A549 (cell line): ENCODE measurements at regions not wholly inside any gene's neighbourhood (a gene's known extent, or its start where the extent isn't known, plus 50 kb on each side); places are given as distances from the start of the nearest gene placed in this dataset.

Source experiments
- ATAC-seq, 2 experiments: fragments of 200-7000 bp in 1 of 2; fragments of >200 bp in 1 of 2; cut with Nextera tagmentation in 1 of 2; cut with Tn5 transposase in 1 of 2; 3 replicates each; pipeline versions ENCODE4 v1.8.0 to v1.9.1; 2018 to 2020; ENCODE audit warnings: mild to moderate bottlenecking in 1 of 2, moderate library complexity in 1 of 2
- CTCF ChIA-PET: fragments of 300-600 bp; sonication (Branson Sonifier 250); formaldehyde crosslinking; extraction: SDS; loops from one replicate; lab custom pipeline; 2021; ENCODE audit warnings: antibody characterized with exemption, inconsistent platforms; lab: Yijun Ruan, JAX
- POLR2A ChIA-PET: fragments of 350-600 bp; formaldehyde crosslinking; extraction: SDS; loops from one replicate; lab custom pipeline; 2021; ENCODE audit warnings: antibody characterized with exemption, inconsistent platforms; lab: Yijun Ruan, JAX
- DNase-seq, 2 experiments: peaks; one replicate each; pipeline versions ENCODE4 v3.0.0 to v3.0.0-alpha.2; 2011 to 2016; ENCODE audit warnings: low read depth in 1 of 2, low spot score in 1 of 2
- FAIRE-seq: peaks from 2 replicates; lab custom pipeline; 2011; peaks lifted over from hg19 to GRCh38; lab: Jason Lieb, UNC
- H3K27ac ChIP-seq, 2 experiments: fragments of >200 bp; sonication (Bioruptor Twin); formaldehyde crosslinking; 3 replicates each; pipeline ENCODE4 v1.5.1; 2016 to 2017
- H3K4me1 ChIP-seq: fragments of >200 bp; sonication (Bioruptor Twin); formaldehyde crosslinking; 3 replicates; pipeline ENCODE4 v1.6.1; 2016
- H3K4me2 ChIP-seq: fragments of >200 bp; sonication (Bioruptor Twin); formaldehyde crosslinking; 3 replicates; pipeline ENCODE4 v1.6.1; 2016
- H3K4me3 ChIP-seq: fragments of >200 bp; sonication (Bioruptor Twin); formaldehyde crosslinking; 3 replicates; pipeline ENCODE4 v1.5.1; 2016
- H3K9me3 ChIP-seq: fragments of >200 bp; sonication (Bioruptor Twin); formaldehyde crosslinking; 3 replicates; pipeline ENCODE4 v1.6.1; 2016
- ATOH8 ChIP-seq: fragments of 250-450 bp; sonication (Bioruptor Pico); IDR thresholded peaks from 2 replicates; pipeline ENCODE4 v1.5.0; 2020; ENCODE audit warnings: low read depth, mild to moderate bottlenecking, moderate library complexity
- CHD2 ChIP-seq: fragments of 150-350 bp; IDR thresholded peaks from 2 replicates; pipeline ENCODE4 v1.6.1; 2014; ENCODE audit warnings: low read length; ENCODE audit not compliant: partially characterized antibody
- CTCF ChIP-seq: fragments of >200 bp; sonication (Bioruptor Twin); formaldehyde crosslinking; IDR thresholded peaks from 3 replicates; pipeline ENCODE4 v1.5.1; 2016
- E2F6 ChIP-seq: IDR thresholded peaks from 2 replicates; pipeline ENCODE4 v1.6.1; 2012; ENCODE audit warnings: low read depth, borderline replicate concordance
- EHF ChIP-seq: fragments of 250-450 bp; sonication (Bioruptor Pico); IDR thresholded peaks from 2 replicates; pipeline ENCODE4 v1.5.0; 2020; ENCODE audit warnings: mild to moderate bottlenecking
- EP300 ChIP-seq, 2 experiments: fragments of >200 bp; sonication (Bioruptor Twin); formaldehyde crosslinking; IDR thresholded peaks; 2 replicates in 1 of 2; 3 replicates in 1 of 2; pipeline ENCODE4 v1.6.1; 2016 to 2017
- ESRRA ChIP-seq: fragments of 150-350 bp; IDR thresholded peaks from 2 replicates; pipeline ENCODE4 v1.6.1; 2014; ENCODE audit warnings: mild to moderate bottlenecking, low read length, borderline replicate concordance
- FOXS1 ChIP-seq: fragments of 250-450 bp; sonication (Bioruptor Pico); IDR thresholded peaks from 2 replicates; pipeline ENCODE4 v1.5.0; 2020; ENCODE audit warnings: mild to moderate bottlenecking, moderate library complexity
- HES2 ChIP-seq: fragments of >200 bp; sonication (Bioruptor Twin); formaldehyde crosslinking; IDR thresholded peaks from 2 replicates; pipeline ENCODE4 v1.6.1; 2016
- HOXB13 ChIP-seq: fragments of 250-450 bp; sonication (Bioruptor Pico); IDR thresholded peaks from 2 replicates; pipeline ENCODE4 v1.5.0; 2020; ENCODE audit warnings: low read depth, mild to moderate bottlenecking, moderate library complexity
- HOXB5 ChIP-seq: fragments of 250-450 bp; sonication (Bioruptor Pico); IDR thresholded peaks from 2 replicates; pipeline ENCODE4 v1.5.0; 2020; ENCODE audit warnings: mild to moderate bottlenecking, moderate library complexity
- JUNB ChIP-seq: fragments of >200 bp; sonication (Bioruptor Twin); formaldehyde crosslinking; IDR thresholded peaks from 2 replicates; pipeline ENCODE4 v1.6.1; 2016
- MAFK ChIP-seq: fragments of 450-650 bp; IDR thresholded peaks from 2 replicates; pipeline ENCODE4 v1.6.1; 2014; ENCODE audit not compliant: partially characterized antibody
- MAX ChIP-seq: IDR thresholded peaks from 2 replicates; pipeline ENCODE4 v1.6.1; 2012
- MYC ChIP-seq: IDR thresholded peaks from 2 replicates; pipeline ENCODE4 v1.6.1; 2012; ENCODE audit warnings: mild to moderate bottlenecking, inconsistent platforms, low read length, improper control_type of control experiment, borderline replicate concordance
- NFE2L2 ChIP-seq: fragments of 150-350 bp; conservative IDR thresholded peaks from 2 replicates; pipeline ENCODE4 v1.6.1; 2014; ENCODE audit warnings: low read length
- PBX3 ChIP-seq: IDR thresholded peaks from 2 replicates; pipeline ENCODE4 v1.6.1; 2012
- POLR2AphosphoS2 ChIP-seq: conservative IDR thresholded peaks from 2 replicates; pipeline ENCODE4 v1.6.1; 2012; ENCODE audit warnings: low read length, improper control_type of control experiment, inconsistent platforms
- REST ChIP-seq: fragments of 200-600 bp; sonication (generic); IDR thresholded peaks from 2 replicates; pipeline ENCODE4 v1.6.1; 2016; ENCODE audit warnings: antibody characterized with exemption, mild to moderate bottlenecking, moderate library complexity
- TP53 ChIP-seq: fragments of 250-450 bp; sonication (Bioruptor Pico); IDR thresholded peaks from 2 replicates; pipeline ENCODE4 v1.5.0; 2021; ENCODE audit warnings: mild to moderate bottlenecking, moderate library complexity
- ZC3H11A ChIP-seq: fragments of 450-650 bp; IDR thresholded peaks from 2 replicates; pipeline ENCODE4 v1.6.1; 2014; ENCODE audit warnings: antibody characterized with exemption, mild to moderate bottlenecking
- WGBS: methylation state at CpG from one replicate; pipeline ENCODE4 v1.1.6; 2017; ENCODE audit errors: missing lambda C conversion rate; 5-methylcytosine and 5-hydroxymethylcytosine counted together

GRCh38 chr13:84208246-84208910 is 326.1 kb upstream of the SLITRK1 start:
- Histone ChIP-seq H3K9me3 (no peaks in the 10 kb centered on the region), H3K4me2 (no peak overlapping the region), H3K27ac (no peak overlapping the region), H3K4me1 (no peaks in the 10 kb centered on the region), H3K4me3 (no peak overlapping the region)
- no peak for ATAC-seq
- 17% methylated on average over 7 of the region's 7 CpGs for WGBS
- TF ChIP-seq ZC3H11A (no peak), POLR2AphosphoS2 (no peak), CHD2 (no peak), FOXS1 (CRISPR knock-in tag) (no peak), JUNB (no peak), REST (no peak), HOXB13 (no peak), NFE2L2 (no peak), TP53 (CRISPR knock-in tag) (no peak), CTCF (no peak), ESRRA (no peak)
- ChIA-PET CTCF (no interaction called here), POLR2A (no interaction called here)
- no peak for DNase-seq
- FAIRE-seq: no peak

GRCh38 chr13:84207509-84207908 is 325.2 kb upstream of the SLITRK1 start:
- WGBS: 31% methylated on average over 2 of the region's 2 CpGs

GRCh38 chr13:84200971-84201370 is 318.7 kb upstream of the SLITRK1 start:
- no peak for ATAC-seq
- DNase-seq: no peak
- Histone ChIP-seq H3K9me3 (no peaks in the 10 kb centered on the region), H3K4me3 (no peak overlapping the region), H3K27ac (no peak overlapping the region), H3K4me1 (no peaks in the 10 kb centered on the region), H3K4me2 (no peak overlapping the region)
- CTCF ChIA-PET: no interaction called here
- no peak for FAIRE-seq
- 4% methylated on average over 4 of the region's 4 CpGs for WGBS
- POLR2A ChIA-PET: no interaction called here
- TF ChIP-seq NFE2L2 (no peak), E2F6 (no peak), MAFK (no peak), EP300 (IDR thresholded peaks at IDR 0.05) (no peak), FOXS1 (CRISPR knock-in tag) (no peak), HES2 (no peak), MAX (no peak), MYC (no peak), ATOH8 (CRISPR knock-in tag) (no peak)

More at GRCh38 chr13:84207509-84207908, 325.2 kb upstream of the SLITRK1 start:
- TF ChIP-seq HOXB5: no peak
- TF ChIP-seq EHF (CRISPR knock-in tag): no peak
- no peak for TF ChIP-seq PBX3
- ATAC-seq: no peak
- FAIRE-seq: no peak
- no peak for DNase-seq
- H3K4me3 ChIP-seq: no peak overlapping the region
- H3K4me1 ChIP-seq: no peaks in the 10 kb centered on the region
- ChIA-PET CTCF (no interaction called here), POLR2A (no interaction called here)
- H3K27ac ChIP-seq: no peak overlapping the region
- no peaks in the 10 kb centered on the region for H3K9me3 ChIP-seq
- H3K4me2 ChIP-seq: no peak overlapping the region
